ENCODE measurements at regions not wholly inside any gene's neighbourhood (a gene's known extent, or its start where the extent isn't known, plus 50 kb on each side); places are given as distances from the start of the nearest gene placed in this dataset.

- no peak for DNase-seq
These were observed 174.1 kb upstream of the IGSF21 start for GRCh38 chr1:17933501-17933900.

GRCh38 chr1:17933971-17934370, 173.6 kb upstream of the IGSF21 start:
- no peak for DNase-seq

- no peak for DNase-seq
These were observed 172.4 kb upstream of the IGSF21 start for GRCh38 chr1:17935230-17935629.

- no peak for DNase-seq
These were observed 166.0 kb upstream of the IGSF21 start for GRCh38 chr1:17941431-17942189.

GRCh38 chr1:17943506-17943905, 164.1 kb upstream of the IGSF21 start:
- DNase-seq: no peak

- no peak for DNase-seq
These were observed 163.0 kb upstream of the IGSF21 start for GRCh38 chr1:17944646-17945045.

GRCh38 chr1:17946434-17946833, 161.2 kb upstream of the IGSF21 start:
- DNase-seq: no peak

- no peak for DNase-seq
These were observed 159.0 kb upstream of the IGSF21 start for GRCh38 chr1:17948594-17948993.

- DNase-seq: no peak
These were observed 158.1 kb upstream of the IGSF21 start for GRCh38 chr1:17949511-17949910.

GRCh38 chr1:17950728-17951127, 156.9 kb upstream of the IGSF21 start:
- DNase-seq: no peak

- no peak for DNase-seq
These were observed 155.1 kb upstream of the IGSF21 start for GRCh38 chr1:17952506-17952905.

GRCh38 chr1:17953921-17954320, 153.7 kb upstream of the IGSF21 start:
- DNase-seq: no peak

- no peak for DNase-seq
These were observed 152.0 kb upstream of the IGSF21 start for GRCh38 chr1:17955302-17956285.

GRCh38 chr1:17957588-17958267, 149.9 kb upstream of the IGSF21 start:
- DNase-seq: no peak

GRCh38 chr1:17958704-17959103, 148.9 kb upstream of the IGSF21 start:
- no peak for DNase-seq

GRCh38 chr1:17963513-17963912, 144.1 kb upstream of the IGSF21 start:
- DNase-seq: no peak

GRCh38 chr1:17965515-17966100, 142.0 kb upstream of the IGSF21 start:
- DNase-seq: no peak

- DNase-seq: no peak
These were observed 141.3 kb upstream of the IGSF21 start for GRCh38 chr1:17966341-17966740.

- DNase-seq: no peak
These were observed 139.9 kb upstream of the IGSF21 start for GRCh38 chr1:17967623-17968255.

- DNase-seq: no peak
These were observed 136.8 kb upstream of the IGSF21 start for GRCh38 chr1:17970757-17971156.

- DNase-seq: no peak
These were observed 133.9 kb upstream of the IGSF21 start for GRCh38 chr1:17973694-17974093.

- DNase-seq: no peak
These were observed 130.7 kb upstream of the IGSF21 start for GRCh38 chr1:17976854-17977253.

Data from left hindlimb (tissue), 1 donor.